SK-N-DZ (cell line): ENCODE measurements at regions not wholly inside any gene's neighbourhood (a gene's known extent, or its start where the extent isn't known, plus 50 kb on each side); places are given as distances from the start of the nearest gene placed in this dataset.
"Not testable (repeated sequence)": the region's sequence is repeated elsewhere in the genome, so short reads cannot be mapped to it uniquely, and the experiment has no call there.

Experiments
- DNase-seq: peaks from one replicate; pipeline ENCODE4 v3.0.0-alpha.2; 2015; ENCODE audit warnings: low spot score

DNA sequence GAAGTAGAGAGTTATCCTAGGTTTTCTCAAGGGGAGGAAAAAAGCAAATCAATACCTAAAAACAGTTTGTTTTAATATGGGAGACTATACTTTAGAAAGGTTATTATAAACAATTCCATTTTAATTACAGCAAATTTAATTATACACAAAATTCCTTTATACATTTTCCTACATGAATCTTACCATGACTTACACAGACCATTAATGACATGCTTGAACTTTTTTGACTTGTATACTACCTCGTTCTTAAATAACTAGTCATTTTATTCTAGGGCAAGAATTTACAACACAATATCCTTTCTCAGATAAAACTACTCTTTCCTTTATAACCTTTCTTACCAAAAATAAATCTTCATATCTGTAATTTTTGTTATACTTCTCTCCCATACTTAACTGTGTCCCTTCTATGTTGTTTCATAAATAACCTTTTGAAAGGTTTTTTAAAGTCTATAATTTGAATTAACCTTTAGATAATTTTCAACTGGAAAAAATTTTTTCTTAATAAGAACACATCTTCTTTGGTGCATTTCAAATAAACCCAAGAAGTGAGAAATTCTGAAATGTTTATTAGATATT is 729.4 kb downstream of the TENT5A start:
- peak; percentile 9 for DNase-seq

DNA sequence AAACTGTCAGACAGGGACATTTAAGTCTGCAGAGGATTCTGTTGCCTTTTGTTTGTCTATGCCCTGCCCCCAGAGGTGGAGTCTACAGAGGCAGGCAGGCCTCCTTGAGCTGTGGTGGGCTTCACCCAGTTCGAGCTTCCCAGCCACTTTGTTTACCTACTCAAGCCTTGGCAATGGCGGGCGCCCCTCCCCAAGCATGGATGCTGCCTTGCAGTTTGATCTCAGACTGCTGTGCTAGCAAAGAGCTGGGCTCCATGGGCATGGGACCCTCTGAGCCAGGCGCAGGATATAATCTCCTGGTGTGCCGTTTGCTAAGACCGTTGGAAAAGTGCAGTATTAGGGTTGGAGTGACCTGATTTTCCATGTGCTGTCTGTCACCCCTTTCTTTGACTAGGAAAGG is 734.9 kb downstream of the TENT5A start:
- not testable (repeated sequence) for DNase-seq

- DNase-seq: no peak
Observed at GRCh38 chr6:81003894-81004293, 748.6 kb downstream of the TENT5A start.

DNA sequence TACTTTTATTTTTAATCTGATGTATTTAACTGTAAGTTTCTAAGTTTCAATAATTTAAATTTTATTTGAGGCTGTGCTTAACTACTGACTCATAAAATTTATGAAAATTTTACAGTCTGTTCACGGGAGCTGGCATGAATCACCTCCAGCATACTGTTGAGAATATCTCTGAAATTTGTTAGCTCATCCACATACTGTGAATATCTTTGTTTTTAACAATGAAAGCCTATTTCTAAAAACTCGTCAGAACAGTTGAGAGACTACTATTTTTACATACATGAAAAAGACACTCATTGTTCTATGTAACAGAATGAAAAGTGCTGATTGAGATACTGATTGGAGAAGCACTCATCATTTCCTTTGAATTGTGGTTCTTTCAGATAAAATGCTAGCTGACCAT is 749.3 kb downstream of the TENT5A start:
- no peak for DNase-seq

- no peak for DNase-seq
Observed at GRCh38 chr6:81002126-81002525, 750.4 kb downstream of the TENT5A start.

DNA sequence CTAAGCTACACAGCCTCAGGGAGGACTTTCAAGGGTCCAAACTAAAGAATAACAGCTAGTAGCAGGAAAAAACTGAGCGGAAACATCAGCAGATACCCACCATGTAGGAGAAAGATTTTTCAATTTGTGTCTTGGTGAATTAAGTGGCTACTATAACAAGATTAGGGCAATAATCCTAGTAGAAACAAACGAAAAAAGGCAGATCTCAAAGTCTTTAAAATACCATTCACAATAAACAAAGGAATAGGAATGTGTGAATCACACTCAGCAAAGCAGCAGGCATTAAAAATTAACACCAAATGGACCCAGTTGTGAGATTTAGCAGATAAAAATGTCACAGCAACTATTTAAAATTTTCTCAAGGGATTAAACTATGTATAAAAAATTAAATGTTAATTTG is 761.2 kb downstream of the TENT5A start:
- DNase-seq: no peak

DNA sequence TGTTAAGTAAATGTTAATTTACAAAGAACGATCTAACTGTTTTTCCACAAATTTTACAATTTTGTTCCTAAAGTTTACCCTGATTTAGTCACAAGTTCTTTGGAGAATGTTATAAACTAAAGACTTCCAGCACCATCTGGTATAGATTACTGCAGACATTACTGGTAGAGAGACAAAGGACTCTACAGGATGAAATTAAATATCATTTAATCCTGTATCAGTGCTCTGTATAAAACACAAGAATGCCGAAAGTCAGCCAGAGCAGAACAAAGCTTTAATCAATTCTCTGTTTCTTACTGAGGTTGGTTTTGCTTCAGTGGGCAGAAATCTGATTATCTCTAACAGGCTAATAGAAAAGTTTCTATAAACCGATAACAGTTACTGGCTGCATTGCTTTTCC is 763.6 kb downstream of the TENT5A start:
- DNase-seq: no peak

- DNase-seq: no peak
Observed at GRCh38 chr6:80988286-80988685, 764.2 kb downstream of the TENT5A start.

DNA sequence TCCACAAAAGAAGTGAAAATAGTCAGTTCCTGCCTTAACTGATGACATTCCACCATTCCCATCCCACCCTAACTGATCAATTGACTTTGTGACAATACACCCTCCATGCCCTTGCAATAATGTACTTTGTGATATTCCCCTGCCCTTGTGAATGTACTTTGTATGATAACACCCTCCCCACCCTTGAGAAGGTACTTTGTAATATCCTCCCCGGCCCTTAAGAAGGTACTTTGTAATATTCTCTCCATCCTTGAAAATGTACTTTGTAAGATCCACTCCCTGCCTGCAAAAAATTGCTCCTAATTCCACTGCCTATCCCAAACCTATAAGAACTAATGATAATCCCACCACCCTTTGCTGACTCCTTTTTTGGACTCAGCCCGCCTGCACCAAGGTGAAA is 771.3 kb downstream of the TENT5A start:
- not testable (repeated sequence) for DNase-seq

DNA sequence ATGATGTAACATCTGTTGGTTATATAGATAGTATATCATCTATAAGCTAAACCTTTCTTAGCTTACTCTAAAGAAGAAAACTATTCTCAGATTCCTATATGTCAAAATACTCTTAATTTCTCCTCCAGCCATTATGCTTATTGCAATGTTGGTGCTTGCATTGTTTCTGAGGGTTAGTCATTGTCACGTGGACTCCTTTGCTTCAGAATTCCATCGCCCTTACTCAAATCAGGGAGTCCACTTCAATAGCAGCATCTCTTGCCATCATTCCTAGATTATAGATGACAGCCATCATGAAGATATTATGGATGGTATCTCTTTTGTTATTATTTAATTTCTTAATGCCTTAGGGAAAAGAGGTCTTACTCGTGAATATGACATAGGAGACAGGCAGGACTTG is 776.1 kb downstream of the TENT5A start:
- no peak for DNase-seq

- DNase-seq: no peak
Observed at GRCh38 chr6:80974579-80974978, 777.9 kb downstream of the TENT5A start.

- no peak for DNase-seq
Observed at GRCh38 chr6:80969439-80969838, 783.0 kb downstream of the TENT5A start.

DNA sequence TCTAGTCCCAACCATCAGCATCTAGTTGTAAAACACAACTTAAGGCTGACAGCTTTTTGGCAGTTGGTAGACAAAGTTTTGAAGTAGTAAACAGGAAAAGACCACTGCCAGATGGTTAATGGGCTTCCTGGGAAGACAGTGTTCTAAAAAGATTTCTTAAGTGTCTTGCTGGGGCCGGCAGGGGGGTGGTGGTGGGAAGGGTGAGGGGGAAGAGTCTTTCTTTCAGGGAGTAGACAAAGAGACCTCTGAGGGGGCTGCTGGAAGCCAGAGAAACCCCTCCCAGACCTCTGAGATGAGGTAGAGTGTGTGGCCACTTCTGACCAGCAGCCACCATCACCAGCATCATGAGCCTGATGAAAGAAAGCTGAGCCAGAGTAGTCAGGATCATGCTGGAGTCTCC is 784.9 kb downstream of the TENT5A start:
- DNase-seq: no peak

DNA sequence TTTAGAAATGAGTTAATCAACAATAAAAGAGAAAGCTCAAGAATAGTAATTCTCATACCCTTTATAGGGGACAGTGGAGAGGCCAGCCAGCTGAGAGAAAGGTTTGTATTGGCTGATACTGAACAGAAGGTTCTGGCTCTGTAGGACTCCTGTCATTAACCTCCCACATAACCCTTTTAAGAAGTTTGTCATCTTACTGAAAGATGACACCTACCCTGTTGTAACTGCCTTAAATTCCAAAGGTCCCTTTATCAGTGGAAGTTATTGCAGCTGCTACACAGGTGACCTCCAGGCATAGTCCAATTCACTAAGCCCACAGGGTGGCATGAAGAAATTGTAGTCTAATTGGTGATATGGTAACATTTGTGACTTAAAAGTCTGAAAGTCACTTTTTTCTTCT is 790.1 kb downstream of the TENT5A start:
- no peak for DNase-seq

DNA sequence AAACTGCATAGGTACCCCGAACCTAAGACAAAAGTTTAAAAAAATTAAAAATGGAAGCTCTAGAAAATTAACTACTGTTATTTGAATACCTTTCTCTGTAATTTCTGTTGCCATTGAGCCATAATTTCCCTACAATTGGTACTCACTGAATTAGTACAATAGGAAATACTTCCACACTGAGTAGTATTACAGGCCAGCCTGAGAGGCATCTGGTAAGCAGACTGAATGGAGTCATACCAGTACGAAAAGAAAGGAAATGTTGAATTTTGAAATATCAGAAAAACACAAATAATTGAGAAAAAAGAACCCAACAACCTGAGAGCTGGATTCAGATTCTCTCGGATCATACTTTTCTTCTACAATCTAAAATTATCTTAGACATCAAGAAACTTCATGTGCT is 791.3 kb downstream of the TENT5A start:
- DNase-seq: no peak

- no peak for DNase-seq
Observed at GRCh38 chr6:80959034-80959433, 793.4 kb downstream of the TENT5A start.

DNA sequence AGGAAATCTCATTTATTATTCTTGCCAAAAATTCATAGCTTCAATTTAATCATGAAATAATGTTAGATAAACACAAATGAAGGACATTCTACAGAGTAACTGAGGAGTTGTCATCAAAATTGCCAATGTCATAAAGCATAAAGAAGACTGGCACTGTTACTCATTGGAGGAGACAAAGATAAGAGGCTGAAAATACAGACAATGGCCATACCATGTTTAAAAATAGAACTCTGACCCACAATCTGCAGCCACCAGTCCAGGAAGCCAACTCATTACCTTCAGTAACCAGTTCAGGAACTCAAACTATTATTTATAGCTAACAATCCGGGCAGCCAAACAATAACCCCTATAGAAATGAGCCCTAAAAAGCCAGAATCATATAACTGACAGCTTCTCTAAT is 795.6 kb downstream of the TENT5A start:
- no peak for DNase-seq

DNA sequence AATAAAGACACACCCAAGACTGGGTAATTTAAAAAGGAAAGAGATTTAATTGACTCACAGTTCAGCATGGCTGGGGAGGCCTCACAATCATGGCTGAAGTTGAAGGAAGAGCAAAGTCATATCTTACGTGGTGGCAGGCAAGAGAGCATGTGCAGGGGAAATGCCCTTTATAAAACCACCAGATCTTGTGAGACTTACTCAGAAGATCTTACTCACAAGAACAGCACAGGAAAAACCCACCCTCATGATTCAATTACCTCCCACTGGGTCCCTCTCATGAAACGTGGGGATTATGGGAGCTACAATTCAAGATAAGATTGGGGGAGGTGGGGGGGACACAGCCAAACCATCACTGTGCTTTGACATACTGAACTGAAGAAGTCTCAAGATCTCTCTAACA is 800.0 kb downstream of the TENT5A start:
- not testable (repeated sequence) for DNase-seq

DNA sequence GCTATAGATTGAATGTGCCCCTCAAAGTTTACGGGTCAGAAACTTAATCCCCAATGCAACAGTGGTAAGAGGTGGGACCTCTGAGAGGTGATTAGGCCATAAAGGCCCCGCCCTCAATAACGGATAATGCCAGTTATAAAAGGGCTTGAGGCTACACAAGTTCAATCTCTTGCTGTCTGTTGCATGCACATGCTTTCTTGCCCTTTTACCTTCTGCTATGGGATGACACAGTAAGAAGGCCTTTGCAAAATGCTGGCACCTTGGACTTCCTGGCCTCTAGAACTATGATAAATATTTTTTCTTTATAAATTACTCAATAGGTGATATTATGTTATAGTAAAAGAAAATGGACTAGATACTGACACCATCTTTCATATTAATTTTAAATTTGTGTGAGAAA is 806.1 kb downstream of the TENT5A start:
- no peak for DNase-seq

GRCh38 chr6:80942911-80943310 is 809.6 kb downstream of the TENT5A start:
- DNase-seq: no peak

GRCh38 chr6:80940976-80941375 is 811.5 kb downstream of the TENT5A start:
- no peak for DNase-seq

DNA sequence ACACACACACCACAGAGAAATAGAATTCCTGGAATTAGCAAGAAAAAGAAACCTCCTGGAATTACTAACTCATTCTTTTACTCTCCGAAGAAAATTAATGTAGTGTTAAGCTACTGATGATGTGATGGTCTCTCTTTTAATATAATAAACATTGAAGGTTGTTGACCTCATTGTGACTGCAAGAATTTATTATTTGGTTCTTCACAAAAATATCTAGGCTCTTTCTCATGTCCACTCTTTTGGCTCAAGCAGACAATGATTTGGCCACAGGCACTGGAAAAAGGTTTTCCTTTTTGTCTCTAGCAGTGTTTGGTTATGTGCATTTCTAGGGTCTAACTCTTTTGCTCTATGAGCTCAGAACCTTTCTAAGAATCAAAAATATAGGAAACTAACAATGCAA is 811.9 kb downstream of the TENT5A start:
- DNase-seq: no peak

DNA sequence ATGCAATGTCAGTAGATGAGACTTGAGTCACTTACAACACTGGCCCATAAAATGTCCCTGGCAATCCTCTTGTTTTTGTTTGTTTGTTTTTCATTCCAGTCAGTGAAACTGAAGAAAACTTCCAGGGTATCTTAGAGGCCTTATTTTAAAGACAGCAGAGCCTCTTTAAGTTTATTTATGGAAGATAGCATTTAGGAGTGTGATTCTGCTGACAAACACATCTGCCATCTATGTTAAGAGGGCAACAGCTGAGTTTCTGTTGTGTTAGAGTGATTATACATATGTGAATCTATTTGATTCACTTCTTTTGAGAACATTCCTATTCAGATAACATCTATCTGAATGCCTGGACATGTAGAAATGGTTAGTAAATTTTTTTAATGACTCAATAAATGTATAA is 812.6 kb downstream of the TENT5A start:
- no peak for DNase-seq

- no peak for DNase-seq
Observed at GRCh38 chr6:80939480-80939879, 813.0 kb downstream of the TENT5A start.
